NCI-H1092 treated with DMSO at 0.1 percent for 48 hours (cell line): ENCODE measurements at regions not wholly inside any gene's neighbourhood (a gene's known extent, or its start where the extent isn't known, plus 50 kb on each side); places are given as distances from the start of the nearest gene placed in this dataset.

Source experiments
- DNase-seq: peaks from one replicate; lab custom pipeline; 2025; lab: John Stamatoyannopoulos, UW

DNA sequence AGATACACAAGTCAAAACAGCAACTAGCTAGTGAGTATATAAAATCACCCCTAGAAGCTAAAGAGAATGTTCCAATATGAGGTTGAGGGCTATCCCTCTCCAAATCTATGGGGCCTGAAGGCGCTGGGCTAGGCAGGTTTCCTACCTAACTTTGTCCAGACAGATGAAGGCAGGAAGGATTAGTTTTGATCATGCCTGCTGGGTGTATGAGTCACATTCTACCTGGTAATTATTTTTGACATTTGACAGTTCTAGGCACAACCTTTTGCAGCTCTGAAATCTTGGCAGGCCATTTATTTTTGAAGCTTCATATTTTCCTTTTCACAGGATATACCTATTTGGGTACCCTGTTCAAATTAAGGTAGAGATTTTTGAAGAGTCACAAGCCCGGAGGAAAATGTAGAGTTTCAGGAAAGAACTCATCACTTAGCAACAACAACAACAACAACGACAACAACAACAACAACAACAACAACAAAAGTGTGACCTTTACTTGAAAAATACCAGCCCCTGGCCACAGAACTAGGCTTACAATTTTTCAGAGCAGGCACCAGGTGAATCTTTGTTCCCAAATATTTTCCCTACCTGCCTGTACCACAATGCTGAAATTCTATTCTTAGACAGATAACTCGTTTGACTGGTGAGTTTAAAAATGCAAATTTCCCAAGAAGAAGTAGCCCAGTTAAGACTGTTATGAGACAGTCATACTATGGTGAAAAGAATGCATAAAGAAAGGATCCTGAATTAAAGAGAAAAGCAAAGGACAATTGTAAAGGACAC lies 175.5 kb upstream of the TUT7 start:
- DNase-seq, result no peak

GRCh38 chr9:86526021-86526420 lies 171.8 kb upstream of the TUT7 start:
- no peak for DNase-seq

GRCh38 chr9:86525182-86525581 lies 171.0 kb upstream of the TUT7 start:
- DNase-seq, result no peak

- DNase-seq, result no peak
These were observed 167.8 kb upstream of the TUT7 start for GRCh38 chr9:86521977-86522376.

- no peak for DNase-seq
These were observed 167.1 kb upstream of the TUT7 start for GRCh38 chr9:86521322-86521721.

DNA sequence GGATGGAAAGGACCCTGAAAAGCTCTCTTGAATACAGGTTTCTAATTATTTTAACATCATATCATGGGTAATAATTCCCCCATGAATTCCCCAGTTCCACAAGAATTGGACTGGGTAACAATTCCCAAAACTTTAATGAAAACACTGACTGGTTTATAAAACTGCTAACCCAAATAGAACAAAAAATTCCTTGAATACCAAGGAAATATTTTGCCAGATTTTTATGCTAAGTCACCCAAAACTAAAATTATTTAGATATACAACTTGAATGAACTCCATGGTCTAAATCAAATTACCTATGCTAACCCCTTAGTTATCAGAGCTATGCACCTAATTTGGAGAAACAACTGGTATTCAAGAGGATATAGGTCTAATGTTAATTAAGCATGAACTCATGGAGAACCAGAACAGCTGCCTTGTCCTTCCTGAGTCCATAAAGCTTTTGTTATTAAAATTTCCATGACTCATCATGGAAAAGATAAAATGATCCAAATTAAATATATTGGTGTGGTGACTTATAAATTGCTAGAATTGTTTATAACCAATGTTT lies 164.9 kb upstream of the TUT7 start:
- no peak for DNase-seq

DNA sequence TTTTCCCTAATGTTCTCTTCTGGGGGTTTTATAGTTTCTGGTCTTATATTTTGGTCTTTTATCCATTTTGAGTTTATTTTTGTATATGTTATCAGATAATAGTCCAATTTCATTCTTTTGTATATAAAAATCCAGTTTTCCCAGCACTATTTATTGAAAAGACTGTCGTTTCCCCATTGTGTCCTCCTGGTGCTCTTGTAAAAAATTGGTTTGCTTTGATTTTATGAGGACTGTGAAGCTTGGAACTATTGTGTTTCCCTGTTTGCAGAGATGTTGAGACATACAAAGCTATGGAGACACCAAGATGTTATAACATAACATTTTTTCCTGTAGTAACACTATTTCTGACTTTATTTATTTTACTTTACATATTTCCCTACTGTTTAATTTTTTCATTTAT lies 163.3 kb upstream of the TUT7 start:
- DNase-seq, result no peak

GRCh38 chr9:86516564-86516963 lies 162.4 kb upstream of the TUT7 start:
- no peak for DNase-seq

- DNase-seq, result no peak
These were observed 161.0 kb upstream of the TUT7 start for GRCh38 chr9:86515221-86515620.

DNA sequence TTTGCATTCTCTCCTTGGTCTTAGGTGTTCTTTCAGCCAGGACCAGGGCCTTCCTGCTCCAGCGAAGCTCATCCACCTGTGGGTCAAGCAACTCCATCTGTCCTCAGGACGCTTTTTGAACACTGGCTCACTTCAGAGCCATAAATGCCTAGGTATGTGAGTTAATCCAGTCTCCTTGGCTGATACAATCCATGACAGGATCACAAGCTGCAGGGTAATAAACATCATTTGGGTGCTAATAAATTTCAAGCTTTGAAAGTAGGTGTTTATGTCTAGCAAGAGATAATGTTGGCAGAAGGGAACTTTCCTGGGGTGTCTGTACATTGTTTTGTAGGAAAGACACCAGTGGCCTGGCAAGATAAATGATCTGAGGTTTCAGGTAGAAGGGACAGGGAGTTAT lies 159.2 kb upstream of the TUT7 start:
- no peak for DNase-seq

DNA sequence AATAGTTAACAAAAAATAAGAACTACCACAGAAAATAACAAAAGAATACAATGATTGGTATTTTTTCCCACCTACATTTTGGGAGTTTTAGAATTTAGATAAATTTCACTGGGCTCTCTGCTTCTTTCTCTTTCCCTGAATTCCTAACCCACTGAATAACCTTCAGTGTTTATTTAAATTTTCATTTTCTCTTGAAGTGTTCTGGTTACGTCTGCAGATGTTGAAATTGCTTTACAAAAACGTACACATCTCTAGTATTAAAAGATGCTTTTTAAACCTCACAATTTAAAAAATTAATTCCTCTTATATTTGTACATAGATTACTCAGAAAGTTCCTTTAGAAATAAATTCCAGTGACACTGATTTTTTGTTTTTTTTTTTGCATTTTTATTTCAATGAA lies 158.7 kb upstream of the TUT7 start:
- no peak for DNase-seq

GRCh38 chr9:86511614-86512360 lies 157.6 kb upstream of the TUT7 start:
- no peak for DNase-seq

DNA sequence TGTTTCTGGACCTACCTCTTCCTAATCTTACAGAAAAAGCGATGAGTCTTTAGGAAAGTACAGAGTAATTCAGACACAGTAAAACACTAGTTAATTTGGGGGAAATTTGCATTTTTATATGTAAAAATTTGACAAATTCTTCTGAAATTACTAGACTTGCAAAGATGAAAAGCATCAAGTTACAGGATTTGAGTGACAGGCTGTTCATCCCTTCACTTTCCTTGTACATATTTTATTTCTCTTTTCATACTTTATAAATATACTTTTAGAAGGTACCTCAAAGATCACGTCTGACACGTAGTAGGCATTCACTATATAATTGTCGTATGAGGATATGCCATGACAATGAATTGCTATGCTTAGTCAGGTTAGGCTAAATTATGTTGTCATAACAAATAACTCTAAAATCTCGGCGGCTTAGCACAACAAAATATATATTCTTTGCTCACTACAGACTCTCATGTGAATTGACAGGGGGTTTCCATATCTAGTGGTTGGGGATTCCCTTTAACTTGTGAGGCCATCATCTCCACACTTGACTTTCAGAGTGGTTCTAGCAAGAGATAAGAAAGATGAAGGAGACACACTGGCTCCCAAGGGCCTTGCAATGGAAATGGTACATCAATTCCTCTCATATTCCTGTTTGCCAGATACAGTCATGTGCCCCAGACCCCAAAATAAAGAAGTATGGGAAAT lies 154.1 kb upstream of the TUT7 start:
- DNase-seq, result no peak

GRCh38 chr9:86507212-86507630 lies 153.0 kb upstream of the TUT7 start:
- DNase-seq, result no peak

DNA sequence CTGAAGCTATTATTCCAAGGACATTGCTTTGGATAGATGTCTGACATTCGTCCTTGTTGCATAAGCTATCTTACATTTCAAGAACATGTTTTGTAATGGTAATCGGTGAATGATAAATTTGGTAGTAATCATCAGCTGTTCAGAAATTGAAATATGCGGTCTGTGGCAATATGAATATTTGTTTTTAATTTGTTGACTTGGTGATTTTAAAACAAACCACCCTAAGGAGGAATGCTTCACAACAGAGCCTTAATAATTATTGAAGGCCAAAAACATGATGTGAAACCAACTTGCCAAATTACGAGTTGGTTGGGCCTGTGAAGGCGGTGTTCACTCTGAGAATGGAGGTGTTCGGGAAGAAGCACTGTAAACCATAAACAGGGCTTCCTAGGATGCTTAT lies 149.7 kb upstream of the TUT7 start:
- no peak for DNase-seq

DNA sequence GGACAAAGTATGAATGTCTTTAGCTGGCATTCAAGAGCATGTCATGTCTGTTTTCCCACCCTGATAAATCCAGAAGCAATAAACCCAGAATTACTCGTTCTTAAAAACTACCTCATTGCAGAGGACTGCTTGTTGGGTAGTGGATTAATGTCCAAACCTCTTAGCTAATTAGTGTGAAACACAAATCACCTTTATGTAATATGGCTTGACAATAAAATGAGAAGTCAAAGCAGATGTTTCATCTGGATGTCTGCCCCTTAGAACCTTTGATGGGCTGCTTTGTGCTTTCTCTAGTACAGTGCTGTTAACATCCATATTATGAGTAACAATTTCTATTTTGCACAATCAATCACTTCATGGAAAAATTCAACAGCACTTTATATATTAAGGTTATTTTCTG lies 149.1 kb upstream of the TUT7 start:
- DNase-seq, result no peak

- no peak for DNase-seq
These were observed 146.6 kb upstream of the TUT7 start for GRCh38 chr9:86500667-86501435.

GRCh38 chr9:86500031-86500430 lies 145.8 kb upstream of the TUT7 start:
- DNase-seq, result no peak

DNA sequence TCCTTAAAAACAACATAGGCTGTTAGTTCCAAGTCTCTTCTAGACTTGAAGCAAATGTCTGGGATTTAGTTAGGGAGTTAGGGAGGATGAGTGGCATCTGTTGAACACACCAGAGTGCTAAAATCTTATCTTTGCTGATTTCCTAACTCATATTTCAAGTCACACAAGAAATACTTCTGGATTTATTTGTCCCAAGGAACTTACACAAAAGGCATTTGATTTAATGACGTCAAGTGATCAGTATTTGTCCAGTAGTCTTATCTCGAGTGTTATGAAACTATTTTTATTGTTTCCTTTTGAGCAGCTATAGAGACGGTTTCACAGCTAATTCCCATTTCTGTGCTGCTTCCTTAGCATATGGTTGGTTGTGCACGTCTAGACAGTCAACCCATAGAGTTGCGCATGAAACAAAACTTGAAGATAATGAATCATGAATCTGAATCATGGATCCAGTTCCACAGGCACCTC lies 140.5 kb upstream of the TUT7 start:
- no peak for DNase-seq

- DNase-seq, result no peak
These were observed 137.5 kb upstream of the TUT7 start for GRCh38 chr9:86491468-86492266.

DNA sequence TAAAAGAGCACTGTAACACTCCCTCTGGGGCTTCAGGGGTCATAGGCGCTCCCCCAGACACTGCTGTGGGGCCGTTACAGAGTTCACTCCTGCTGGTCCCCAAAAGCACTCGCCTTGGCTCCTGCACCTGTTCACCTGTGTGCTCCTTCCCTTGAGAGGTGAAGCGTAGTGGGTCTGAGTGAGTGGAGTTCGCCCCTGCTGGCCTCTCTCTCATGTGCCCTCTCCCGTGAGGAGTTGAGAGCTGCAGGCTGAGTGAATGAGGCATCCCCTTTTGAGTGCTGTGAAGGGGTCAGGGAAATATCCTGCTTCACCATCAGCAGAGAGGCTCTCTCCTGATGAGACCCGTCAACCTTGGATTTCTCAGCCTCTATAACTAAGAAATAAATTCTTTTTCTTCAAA lies 134.6 kb upstream of the TUT7 start:
- DNase-seq, result no peak
